Mammary epithelial cell (primary cell): ENCODE measurements at regions not wholly inside any gene's neighbourhood (a gene's known extent, or its start where the extent isn't known, plus 50 kb on each side); places are given as distances from the start of the nearest gene placed in this dataset.

Experiments
- EZH2 ChIP-seq: IDR thresholded peaks from 2 replicates; pipeline ENCODE4 v1.6.1; 2012; ENCODE audit warnings: low read length, inconsistent platforms, borderline replicate concordance
- TF ChIP-seq, protein P1 (sequence below), 2 donors: IDR thresholded peaks in 1 of 2; conservative IDR thresholded peaks in 1 of 2; 2 replicates each; pipeline ENCODE4 v1.5.1; 2011 to 2012; ENCODE audit warnings: inconsistent platforms in 2 of 2, low read length in 2 of 2, mild to moderate bottlenecking in 2 of 2, control low read depth in 1 of 2, low read depth in 1 of 2; ENCODE audit not compliant: insufficient read depth in 1 of 2; ENCODE audit errors: extremely low read depth in 1 of 2

DNA sequence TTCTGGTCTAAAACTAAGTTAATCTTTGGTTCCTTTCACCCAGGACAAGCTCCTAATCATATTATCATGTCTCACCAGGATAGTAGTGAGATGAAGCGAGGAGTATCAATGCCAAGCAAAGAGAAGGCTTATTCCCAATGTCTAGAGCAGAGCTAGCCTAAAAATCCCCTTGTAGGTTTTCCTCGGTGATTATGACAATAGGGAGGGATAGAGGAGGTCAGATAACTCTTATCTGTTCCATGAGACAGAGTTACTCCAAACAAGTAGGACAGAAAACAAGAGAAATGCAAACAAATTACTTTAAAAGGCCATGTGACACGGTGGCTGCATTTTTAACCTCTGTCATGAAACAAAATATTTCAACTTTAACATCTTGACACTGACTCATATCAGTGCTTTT, 623.1 kb downstream of the ADCYAP1 start:
- TF ChIP-seq, protein P1, sequence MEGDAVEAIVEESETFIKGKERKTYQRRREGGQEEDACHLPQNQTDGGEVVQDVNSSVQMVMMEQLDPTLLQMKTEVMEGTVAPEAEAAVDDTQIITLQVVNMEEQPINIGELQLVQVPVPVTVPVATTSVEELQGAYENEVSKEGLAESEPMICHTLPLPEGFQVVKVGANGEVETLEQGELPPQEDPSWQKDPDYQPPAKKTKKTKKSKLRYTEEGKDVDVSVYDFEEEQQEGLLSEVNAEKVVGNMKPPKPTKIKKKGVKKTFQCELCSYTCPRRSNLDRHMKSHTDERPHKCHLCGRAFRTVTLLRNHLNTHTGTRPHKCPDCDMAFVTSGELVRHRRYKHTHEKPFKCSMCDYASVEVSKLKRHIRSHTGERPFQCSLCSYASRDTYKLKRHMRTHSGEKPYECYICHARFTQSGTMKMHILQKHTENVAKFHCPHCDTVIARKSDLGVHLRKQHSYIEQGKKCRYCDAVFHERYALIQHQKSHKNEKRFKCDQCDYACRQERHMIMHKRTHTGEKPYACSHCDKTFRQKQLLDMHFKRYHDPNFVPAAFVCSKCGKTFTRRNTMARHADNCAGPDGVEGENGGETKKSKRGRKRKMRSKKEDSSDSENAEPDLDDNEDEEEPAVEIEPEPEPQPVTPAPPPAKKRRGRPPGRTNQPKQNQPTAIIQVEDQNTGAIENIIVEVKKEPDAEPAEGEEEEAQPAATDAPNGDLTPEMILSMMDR (conservative IDR thresholded peaks at IDR 0.05 in 1 of 2, IDR thresholded peaks at IDR 0.05 in 1 of 2; ENCODE audit: extremely low read depth in 1 of 2, insufficient read depth in 1 of 2, low read depth in 1 of 2, low read length in 2 of 2), result no peak
- no peak for TF ChIP-seq EZH2
